ENCODE measurements at regions not wholly inside any gene's neighbourhood (a gene's known extent, or its start where the extent isn't known, plus 50 kb on each side); places are given as distances from the start of the nearest gene placed in this dataset.

DNA sequence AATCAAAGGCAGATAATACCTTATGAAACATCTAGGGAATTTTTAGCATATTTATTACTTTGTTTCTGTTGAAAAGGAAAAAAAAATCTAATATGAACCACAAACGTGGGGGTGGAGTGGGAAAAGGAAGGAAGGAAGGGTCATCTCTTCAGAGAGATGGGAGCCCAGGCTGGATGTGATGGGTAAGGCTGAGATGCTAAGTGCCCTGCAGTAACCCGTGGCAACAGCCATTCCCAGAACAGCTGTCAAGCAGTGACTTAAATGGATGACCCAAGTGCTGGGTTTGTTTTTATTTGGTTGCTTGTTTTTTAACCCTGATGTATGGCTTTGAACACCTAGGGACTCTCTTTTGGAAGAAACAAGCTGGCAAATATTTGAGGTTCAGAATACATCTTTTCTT is 50.7 kb upstream of the KLF7 start:
- no peak for DNase-seq (ENCODE audit: low read depth)
- TF ChIP-seq, protein P1, sequence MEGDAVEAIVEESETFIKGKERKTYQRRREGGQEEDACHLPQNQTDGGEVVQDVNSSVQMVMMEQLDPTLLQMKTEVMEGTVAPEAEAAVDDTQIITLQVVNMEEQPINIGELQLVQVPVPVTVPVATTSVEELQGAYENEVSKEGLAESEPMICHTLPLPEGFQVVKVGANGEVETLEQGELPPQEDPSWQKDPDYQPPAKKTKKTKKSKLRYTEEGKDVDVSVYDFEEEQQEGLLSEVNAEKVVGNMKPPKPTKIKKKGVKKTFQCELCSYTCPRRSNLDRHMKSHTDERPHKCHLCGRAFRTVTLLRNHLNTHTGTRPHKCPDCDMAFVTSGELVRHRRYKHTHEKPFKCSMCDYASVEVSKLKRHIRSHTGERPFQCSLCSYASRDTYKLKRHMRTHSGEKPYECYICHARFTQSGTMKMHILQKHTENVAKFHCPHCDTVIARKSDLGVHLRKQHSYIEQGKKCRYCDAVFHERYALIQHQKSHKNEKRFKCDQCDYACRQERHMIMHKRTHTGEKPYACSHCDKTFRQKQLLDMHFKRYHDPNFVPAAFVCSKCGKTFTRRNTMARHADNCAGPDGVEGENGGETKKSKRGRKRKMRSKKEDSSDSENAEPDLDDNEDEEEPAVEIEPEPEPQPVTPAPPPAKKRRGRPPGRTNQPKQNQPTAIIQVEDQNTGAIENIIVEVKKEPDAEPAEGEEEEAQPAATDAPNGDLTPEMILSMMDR (conservative IDR thresholded peaks at IDR 0.05; ENCODE audit: low read length), result no peak

DNA sequence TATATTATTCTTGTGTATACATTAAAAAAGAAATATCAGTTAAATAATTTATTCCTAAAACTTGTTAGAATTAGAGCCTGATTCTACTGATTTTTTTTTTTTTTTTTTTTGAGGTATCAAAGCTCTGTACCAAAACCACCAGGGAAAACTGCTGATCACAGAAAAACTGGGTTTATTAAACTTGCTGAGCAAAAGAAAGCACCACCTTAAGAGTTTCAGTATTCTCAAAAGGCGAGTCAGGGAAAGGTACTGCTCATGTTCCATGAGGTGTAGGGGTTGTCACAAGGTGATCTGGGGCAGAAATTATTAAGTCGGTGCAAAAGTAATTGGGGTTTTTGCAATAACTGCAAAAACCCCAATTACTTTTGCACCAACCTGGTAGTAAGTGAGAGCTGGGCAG is 51.7 kb upstream of the KLF7 start:
- no peak overlapping the region for H3K4me3 ChIP-seq (ENCODE audit: low read length)
- TF ChIP-seq, protein P1 (conservative IDR thresholded peaks at IDR 0.05; ENCODE audit: low read length), result no peak
- no peak for DNase-seq (ENCODE audit: low read depth)

More for the DNA sequence above, 50.7 kb upstream of the KLF7 start:
- no peak overlapping the region for H3K4me3 ChIP-seq (ENCODE audit: low read length)

DNA sequence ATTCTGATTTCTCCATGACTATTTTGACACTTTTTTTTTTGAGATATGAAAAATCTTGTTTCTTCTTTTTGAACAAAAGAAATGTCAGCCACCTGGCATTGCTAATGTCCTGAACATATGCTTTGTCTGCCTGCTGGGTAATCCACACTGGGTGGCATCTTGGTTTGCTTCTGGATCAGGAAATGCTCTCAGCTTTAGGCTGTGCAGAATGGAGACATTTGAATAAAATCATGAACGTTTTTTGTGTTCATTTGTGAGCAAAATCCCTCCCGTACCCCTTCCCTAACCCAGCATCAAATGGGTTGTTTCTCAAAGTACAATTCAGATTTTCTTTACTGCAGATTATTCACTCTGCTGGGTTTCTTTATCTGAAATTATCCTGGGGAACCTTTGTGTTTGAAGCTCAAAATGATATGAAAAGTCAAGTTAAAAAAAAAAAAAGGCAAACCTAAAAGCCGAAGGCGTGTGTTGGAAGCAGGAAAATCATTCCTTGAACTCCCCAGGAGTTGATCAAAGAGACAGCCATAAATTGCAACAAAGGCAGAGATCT is 53.4 kb upstream of the KLF7 start:
- TF ChIP-seq, protein P1 (conservative IDR thresholded peaks at IDR 0.05; ENCODE audit: low read length), result no peak
- no peak overlapping the region for H3K4me3 ChIP-seq (ENCODE audit: low read length)
- DNase-seq (ENCODE audit: low read depth), result no peak

DNA sequence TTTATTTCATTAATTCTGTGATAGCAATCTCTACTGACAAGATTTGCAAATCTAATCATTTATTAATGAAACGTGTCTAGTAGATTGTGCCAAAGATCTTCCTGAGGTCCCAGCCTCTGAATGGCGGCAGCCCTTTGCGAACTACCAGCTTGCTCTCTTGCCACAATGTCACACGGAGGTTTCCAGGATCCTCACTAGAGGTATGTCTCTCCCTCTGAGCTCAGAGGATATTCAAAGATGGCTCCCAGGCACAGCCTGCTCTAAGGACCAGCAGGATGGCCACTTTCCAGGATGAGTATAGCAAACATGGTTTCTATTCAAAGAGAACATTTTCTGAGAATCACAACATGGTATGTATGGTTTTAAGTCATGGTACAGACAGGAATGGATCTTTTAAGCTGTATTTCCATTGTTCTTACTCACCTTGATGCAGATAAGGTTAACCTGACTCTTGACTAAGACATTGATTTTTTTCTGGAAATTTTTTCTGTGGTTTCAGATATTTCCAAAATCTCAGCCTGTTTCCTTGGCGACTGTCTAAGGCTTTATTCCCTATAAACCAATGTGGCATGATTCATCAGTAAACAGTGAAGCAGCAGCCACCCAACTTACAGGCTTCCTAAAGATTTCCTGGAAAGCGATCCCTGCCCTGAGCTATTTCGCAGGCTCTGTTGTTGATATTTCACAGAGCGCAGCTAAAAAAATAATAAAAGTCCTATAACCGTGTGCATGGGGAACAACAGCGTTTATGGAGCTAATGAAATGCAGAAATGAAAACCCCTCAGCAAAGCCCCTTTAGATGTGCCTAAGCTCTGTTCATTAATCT is 54.1 kb upstream of the KLF7 start:
- TF ChIP-seq, protein P1 (conservative IDR thresholded peaks at IDR 0.05; ENCODE audit: low read length), result no peak
- H3K4me3 ChIP-seq (ENCODE audit: low read length), result no peak overlapping the region
- peak; percentile 79 for DNase-seq (ENCODE audit: low read depth)

DNA sequence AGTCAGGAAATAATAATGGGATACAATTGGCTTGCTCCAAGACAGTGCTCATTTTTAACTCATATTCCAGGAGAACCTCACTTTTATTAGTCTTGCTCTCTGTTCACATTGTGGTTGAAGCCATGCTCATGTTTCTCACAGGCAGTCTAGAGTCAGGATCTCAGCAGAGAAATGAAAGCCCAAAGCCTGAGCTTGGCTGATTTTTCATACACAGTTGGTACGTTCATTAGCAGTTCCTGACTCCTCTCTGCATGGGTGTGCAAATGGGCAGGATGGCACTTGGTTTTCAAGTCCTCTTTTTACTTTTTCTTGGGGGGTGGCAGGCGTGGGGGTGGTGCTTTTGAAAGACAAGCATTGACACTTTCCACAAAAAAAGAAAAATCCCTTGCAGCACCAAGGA is 56.0 kb upstream of the KLF7 start:
- H3K4me3 ChIP-seq (ENCODE audit: low read length), result no peak overlapping the region
- no peak for DNase-seq (ENCODE audit: low read depth)
- TF ChIP-seq, protein P1 (conservative IDR thresholded peaks at IDR 0.05; ENCODE audit: low read length), result no peak

DNA sequence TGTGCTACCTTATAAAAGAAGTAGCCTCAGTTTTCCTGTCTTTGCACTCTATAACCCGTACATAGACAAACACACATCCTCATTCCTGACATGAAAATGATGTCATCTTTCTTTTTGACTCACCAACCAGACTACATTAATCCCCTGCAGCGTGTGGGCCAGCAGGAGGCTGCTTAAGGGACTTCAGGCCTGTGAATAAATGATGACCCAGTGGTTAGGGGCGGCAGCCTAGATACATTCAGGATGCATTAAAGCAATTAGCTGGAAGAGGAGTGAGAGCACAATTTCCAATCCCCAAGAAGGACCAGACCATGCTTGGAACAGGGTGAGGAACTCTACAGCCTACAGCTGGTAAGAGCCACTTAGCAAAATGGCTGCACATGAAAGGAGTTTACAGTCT is 57.3 kb upstream of the KLF7 start:
- TF ChIP-seq, protein P1 (conservative IDR thresholded peaks at IDR 0.05; ENCODE audit: low read length), result peak; percentile 25; the same call in 1 of the 2 replicates
- H3K4me3 ChIP-seq (ENCODE audit: low read length), result no peak overlapping the region
- DNase-seq (ENCODE audit: low read depth), result peak; percentile 66

DNA sequence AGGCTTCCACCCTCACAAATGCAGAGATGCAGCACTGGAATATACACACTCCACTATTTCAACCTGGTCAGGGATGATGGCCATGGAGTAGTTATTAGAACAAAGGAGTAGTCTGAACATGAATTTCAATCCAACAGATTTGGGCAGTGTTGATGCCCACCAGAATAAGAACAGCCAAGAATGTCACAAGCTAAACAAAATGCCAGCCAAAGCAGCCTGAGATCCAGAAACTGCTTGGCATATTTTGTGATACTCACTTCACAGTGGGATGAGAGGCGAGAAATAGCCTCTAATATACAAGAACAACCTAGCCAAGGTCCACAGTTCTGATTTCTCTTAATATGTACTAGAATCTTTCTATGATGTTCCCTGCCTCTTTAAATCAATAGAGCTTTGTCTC is 58.6 kb upstream of the KLF7 start:
- no peak for DNase-seq (ENCODE audit: low read depth)
- no peak overlapping the region for H3K4me3 ChIP-seq (ENCODE audit: low read length)
- TF ChIP-seq, protein P1 (conservative IDR thresholded peaks at IDR 0.05; ENCODE audit: low read length), result no peak
